GM12891 (cell line): ENCODE measurements at regions not wholly inside any gene's neighbourhood (a gene's known extent, or its start where the extent isn't known, plus 50 kb on each side); places are given as distances from the start of the nearest gene placed in this dataset.

ENCODE experiments used
- DNase-seq: peaks from one replicate; pipeline ENCODE4 v3.0.0; 2011; ENCODE audit warnings: low spot score; ENCODE audit not compliant: insufficient read length
- FAIRE-seq: peaks from 2 replicates; lab custom pipeline; 2011; peaks lifted over from hg19 to GRCh38; lab: Jason Lieb, UNC
- PAX5 ChIP-seq: IDR thresholded peaks from 2 replicates; pipeline ENCODE4 v1.6.1; 2011; ENCODE audit warnings: low read length, moderate library complexity, mild to moderate bottlenecking; ENCODE audit not compliant: insufficient read depth, severe bottlenecking
- POLR2A ChIP-seq: IDR thresholded peaks from 2 replicates; pipeline ENCODE4 v1.6.1; 2011; ENCODE audit warnings: low read depth, low read length, control low read depth
- POLR2AphosphoS5 ChIP-seq: IDR thresholded peaks from 2 replicates; pipeline ENCODE4 v1.6.1; 2011; ENCODE audit warnings: low read depth, low read length, control low read depth
- POU2F2 ChIP-seq: IDR thresholded peaks from 2 replicates; pipeline ENCODE4 v1.6.1; 2011; ENCODE audit warnings: low read depth, mild to moderate bottlenecking, control low read depth, low read length, moderate library complexity
- SPI1 ChIP-seq: IDR thresholded peaks from 2 replicates; pipeline ENCODE4 v1.6.1; 2011; ENCODE audit warnings: low read depth, low read length, control low read depth
- TAF1 ChIP-seq: IDR thresholded peaks from 2 replicates; pipeline ENCODE4 v1.6.1; 2011; ENCODE audit warnings: low read depth, low read length, control low read depth

- no peak for TF ChIP-seq PAX5
- no peak for TF ChIP-seq POLR2AphosphoS5
- no peak for TF ChIP-seq POLR2A
- no peak for TF ChIP-seq SPI1
- no peak for TF ChIP-seq POU2F2
- TF ChIP-seq TAF1: no peak
- FAIRE-seq: no peak
- no peak for DNase-seq
These were observed 667.7 kb upstream of the FOXG1 start for GRCh38 chr14:28098856-28099255.

GRCh38 chr14:28102001-28102400 is 664.6 kb upstream of the FOXG1 start:
- TF ChIP-seq TAF1 (no peak), POLR2AphosphoS5 (no peak), POU2F2 (no peak), POLR2A (no peak), PAX5 (no peak), SPI1 (no peak)
- no peak for FAIRE-seq
- no peak for DNase-seq

DNA sequence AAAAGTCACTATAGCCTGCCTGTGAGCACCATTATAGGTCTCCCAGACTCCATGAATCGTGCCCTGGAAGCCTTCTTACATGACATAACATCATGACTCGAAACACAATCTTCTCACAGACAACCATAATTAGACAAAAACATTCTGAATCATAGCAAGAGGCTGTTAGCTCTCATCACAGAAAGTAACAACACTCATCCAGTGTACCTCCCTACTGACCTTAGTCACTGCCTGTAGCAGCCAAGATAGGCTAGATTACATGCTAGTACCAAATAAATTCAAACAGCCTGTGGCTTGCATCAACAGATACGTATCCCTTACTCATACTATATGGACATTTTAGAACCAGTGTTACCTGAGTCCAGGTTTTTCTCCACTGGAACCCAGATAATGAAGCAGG is 663.8 kb upstream of the FOXG1 start:
- FAIRE-seq: no peak
- TF ChIP-seq PAX5 (no peak), POLR2A (no peak), TAF1 (no peak), SPI1 (no peak), POLR2AphosphoS5 (no peak), POU2F2 (no peak)
- DNase-seq: no peak

DNA sequence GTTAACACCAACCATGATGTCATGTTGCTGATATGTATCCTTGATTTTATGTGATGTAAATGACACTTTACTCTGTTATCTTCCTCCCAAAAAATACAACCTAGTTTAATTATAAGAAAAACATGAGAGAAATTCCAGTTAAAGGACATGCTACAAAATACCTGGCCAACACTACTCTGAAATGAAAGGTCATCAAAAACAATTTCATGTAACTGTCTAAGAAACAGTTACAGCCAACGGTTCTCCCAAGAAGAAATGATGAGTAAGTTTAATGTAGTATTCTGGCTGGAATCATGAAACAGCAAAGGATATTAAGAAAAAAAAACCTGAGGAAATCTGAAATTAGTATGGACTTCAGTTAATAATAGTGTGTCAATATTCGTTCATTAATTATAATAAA is 653.3 kb upstream of the FOXG1 start:
- no peak for TF ChIP-seq POLR2A
- TF ChIP-seq TAF1: no peak
- no peak for TF ChIP-seq POLR2AphosphoS5
- no peak for TF ChIP-seq POU2F2
- no peak for TF ChIP-seq PAX5
- DNase-seq: no peak
- FAIRE-seq: no peak

GRCh38 chr14:28116716-28117115 is 649.9 kb upstream of the FOXG1 start:
- FAIRE-seq: no peak

GRCh38 chr14:28119849-28120248 is 646.7 kb upstream of the FOXG1 start:
- DNase-seq (no peak), FAIRE-seq (no peak)
- TF ChIP-seq SPI1 (no peak), PAX5 (no peak), POU2F2 (no peak)

More at GRCh38 chr14:28116716-28117115, 649.9 kb upstream of the FOXG1 start:
- DNase-seq: no peak
- TF ChIP-seq POLR2A (no peak), SPI1 (no peak), POLR2AphosphoS5 (no peak), POU2F2 (no peak), PAX5 (no peak), TAF1 (no peak)

GRCh38 chr14:28120391-28120790 is 646.2 kb upstream of the FOXG1 start:
- FAIRE-seq (no peak), DNase-seq (no peak)
- TF ChIP-seq PAX5 (no peak), POU2F2 (no peak), POLR2AphosphoS5 (no peak), SPI1 (no peak), TAF1 (no peak), POLR2A (no peak)

- no peak for FAIRE-seq
- no peak for DNase-seq
- no peak for TF ChIP-seq SPI1
- no peak for TF ChIP-seq PAX5
- no peak for TF ChIP-seq POLR2A
- no peak for TF ChIP-seq POLR2AphosphoS5
- TF ChIP-seq POU2F2: no peak
These were observed 644.9 kb upstream of the FOXG1 start for GRCh38 chr14:28121512-28122297.

- TF ChIP-seq PAX5 (no peak), POLR2A (no peak), TAF1 (no peak), SPI1 (no peak), POLR2AphosphoS5 (no peak), POU2F2 (no peak)
- DNase-seq: no peak
These were observed 635.8 kb upstream of the FOXG1 start for GRCh38 chr14:28130610-28131284.

DNA sequence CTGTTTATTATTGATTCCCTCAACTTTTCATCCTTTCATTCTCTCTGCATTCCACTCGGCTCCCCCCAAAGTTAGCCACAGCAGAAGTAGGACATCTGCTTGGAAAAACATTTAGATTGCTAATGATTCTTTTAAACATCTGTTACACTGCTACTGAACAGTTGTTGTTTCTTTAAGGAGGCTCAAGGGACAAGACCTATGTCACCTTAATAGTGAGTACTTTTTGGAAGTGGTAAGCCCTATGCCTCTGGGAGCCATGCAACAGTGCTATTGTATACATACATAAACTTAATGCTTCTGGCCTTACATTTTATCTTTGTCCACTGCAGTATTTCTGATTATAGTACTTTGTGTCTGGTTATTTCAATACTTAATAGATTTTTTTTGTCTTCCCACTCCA is 628.2 kb upstream of the FOXG1 start:
- TF ChIP-seq PAX5 (no peak), POLR2AphosphoS5 (no peak), POLR2A (no peak), SPI1 (no peak), TAF1 (no peak), POU2F2 (no peak)
- FAIRE-seq (no peak), DNase-seq (no peak)

More at GRCh38 chr14:28130610-28131284, 635.8 kb upstream of the FOXG1 start:
- FAIRE-seq: no peak
